ENCODE measurements at regions not wholly inside any gene's neighbourhood (a gene's known extent, or its start where the extent isn't known, plus 50 kb on each side); places are given as distances from the start of the nearest gene placed in this dataset.

GRCh38 chr22:46089426-46090035 lies 60.8 kb upstream of the PPARA start:
- no peaks in the 10 kb centered on the region for H3K4me1 ChIP-seq (ENCODE audit: insufficient read depth, low read length)
- H3K23ac ChIP-seq (ENCODE audit: insufficient read length, low read depth, low read length) = no peak overlapping the region
- peaks cover 2% of the 10 kb centered on the region; the same call in 1 of the 2 replicates for H3K79me2 ChIP-seq (ENCODE audit: insufficient read depth, low read length)
- no peak overlapping the region for H3K27ac ChIP-seq (ENCODE audit: insufficient read length, low read depth, low read length)
- H3K27ac Mint-ChIP-seq = no peak overlapping the region
- DNase-seq = no peak
- H3T11ph ChIP-seq (ENCODE audit: low read length) = no peak overlapping the region
- no peak overlapping the region for H3K14ac ChIP-seq (ENCODE audit: insufficient read depth, low read length)
- H2AK5ac ChIP-seq (ENCODE audit: insufficient read length, low read length) = no peak overlapping the region
- no peak overlapping the region for H4K91ac ChIP-seq (ENCODE audit: insufficient read length, low read depth, low read length)
- H2BK120ac ChIP-seq (ENCODE audit: low read depth, low read length, poor library complexity, severe bottlenecking) = no peak overlapping the region
- no peaks in the 10 kb centered on the region for H3K23me2 ChIP-seq (ENCODE audit: insufficient read length, low read depth, low read length, poor library complexity, severe bottlenecking)
- H2BK20ac ChIP-seq (ENCODE audit: low read depth, low read length, poor library complexity, severe bottlenecking) = no peak overlapping the region
- no CpG with 5 or more reads among the region's 24 CpGs for WGBS (ENCODE audit: extremely low coverage, insufficient read length, low lambda C conversion rate)
- H4K8ac ChIP-seq (replicated peaks; ENCODE audit: insufficient read length, low read depth, low read length) = no peak overlapping the region
- H4K20me1 ChIP-seq (ENCODE audit: control insufficient read depth, insufficient read depth, insufficient read length) = no peaks in the 10 kb centered on the region
- H3K27me3 ChIP-seq (ENCODE audit: insufficient read depth, low read length) = no peaks in the 10 kb centered on the region
- no peak overlapping the region for H3K4me3 Mint-ChIP-seq
- H3K4me2 ChIP-seq (ENCODE audit: insufficient read depth, insufficient read length, low read length) = no peak overlapping the region
- no peak overlapping the region for H2BK15ac ChIP-seq (ENCODE audit: low read depth, low read length)
- no peaks in the 10 kb centered on the region for H3K36me3 Mint-ChIP-seq (ENCODE audit: insufficient read depth in 1 of 3, low read depth in 3 of 3)
- no peaks in the 10 kb centered on the region for H3K79me1 ChIP-seq (ENCODE audit: insufficient read depth, low read depth, low read length, poor library complexity, severe bottlenecking)
- no peak overlapping the region for H2BK5ac ChIP-seq (ENCODE audit: insufficient read length, low read length)
- H3K4me1 Mint-ChIP-seq = no peaks in the 10 kb centered on the region; a peak in 1 of 4 replicates
- no peak overlapping the region for H3K56ac ChIP-seq (ENCODE audit: insufficient read length, low read depth, low read length)
- H3K18ac ChIP-seq (ENCODE audit: insufficient read length, low read depth, low read length) = no peak overlapping the region
- H3K9me3 ChIP-seq (ENCODE audit: control insufficient read depth, low read depth, low read length) = no peaks in the 10 kb centered on the region
- no peak for TF ChIP-seq CTCF (conservative IDR thresholded peaks at IDR 0.05)
- no peak overlapping the region for H3K9ac ChIP-seq (ENCODE audit: extremely low read depth, insufficient read length, low read length)
- H4K5ac ChIP-seq (ENCODE audit: insufficient read length, low read depth, low read length) = no peak overlapping the region
- no peak overlapping the region for H2AFZ ChIP-seq (ENCODE audit: low read length)
- H3K9me3 Mint-ChIP-seq = no peaks in the 10 kb centered on the region
- no peaks in the 10 kb centered on the region; the same call in 1 of the 2 replicates for H3K27me3 Mint-ChIP-seq (ENCODE audit: low read depth)
- no peak overlapping the region for H3K4ac ChIP-seq (ENCODE audit: low read depth, low read length)
- no peak overlapping the region for H2BK12ac ChIP-seq (ENCODE audit: insufficient read length, low read depth, low read length)
